ENCODE measurements at regions not wholly inside any gene's neighbourhood (a gene's known extent, or its start where the extent isn't known, plus 50 kb on each side); places are given as distances from the start of the nearest gene placed in this dataset.
A peak's percentile ranks its signal among the peaks of the same experiment; 100 is the strongest.
"Not testable (repeated sequence)": the region's sequence is repeated elsewhere in the genome, so short reads cannot be mapped to it uniquely, and the experiment has no call there.

- DNase-seq = no peak
These were observed 309.7 kb upstream of the RBMS3 start for GRCh38 chr3:28971156-28971555.

DNA sequence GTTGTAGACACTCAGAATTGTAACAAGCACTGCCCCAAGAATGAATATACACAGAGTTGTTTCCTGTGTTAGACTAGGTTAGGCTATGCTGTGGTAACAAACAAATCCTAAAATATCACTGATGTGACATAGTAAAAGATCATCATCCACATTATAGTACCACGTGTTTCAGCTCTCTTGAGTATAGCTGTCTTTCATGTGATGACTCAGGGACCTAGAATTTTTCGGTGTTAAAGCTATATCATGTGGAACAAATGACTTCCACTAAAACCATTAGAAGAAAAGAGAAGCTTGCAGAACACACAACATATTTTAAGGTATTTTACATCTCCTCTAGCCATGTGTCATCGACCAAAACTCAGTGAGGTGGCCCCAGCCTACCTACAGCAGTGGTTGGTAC, 307.9 kb upstream of the RBMS3 start:
- DNase-seq = no peak

DNA sequence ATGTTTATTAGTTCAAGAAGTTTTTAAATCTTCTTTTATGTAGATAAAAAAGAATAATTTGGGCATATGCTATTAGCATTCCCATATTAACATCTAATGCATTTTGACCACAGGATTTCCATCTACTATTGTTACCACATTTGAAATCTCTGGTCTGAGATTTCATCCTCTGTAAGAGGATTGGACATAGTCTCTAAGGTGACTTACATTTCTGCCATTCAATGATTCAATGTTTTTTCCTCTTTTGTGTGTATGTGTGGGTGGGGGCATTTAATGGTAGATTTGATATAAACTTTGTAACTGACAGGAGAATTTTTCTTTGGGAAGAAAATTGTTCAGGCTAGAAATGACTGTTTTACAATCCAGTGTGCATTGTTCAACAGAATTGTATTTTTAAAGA, 307.3 kb upstream of the RBMS3 start:
- DNase-seq = no peak

GRCh38 chr3:28978092-28978491, 302.8 kb upstream of the RBMS3 start:
- DNase-seq = no peak

DNA sequence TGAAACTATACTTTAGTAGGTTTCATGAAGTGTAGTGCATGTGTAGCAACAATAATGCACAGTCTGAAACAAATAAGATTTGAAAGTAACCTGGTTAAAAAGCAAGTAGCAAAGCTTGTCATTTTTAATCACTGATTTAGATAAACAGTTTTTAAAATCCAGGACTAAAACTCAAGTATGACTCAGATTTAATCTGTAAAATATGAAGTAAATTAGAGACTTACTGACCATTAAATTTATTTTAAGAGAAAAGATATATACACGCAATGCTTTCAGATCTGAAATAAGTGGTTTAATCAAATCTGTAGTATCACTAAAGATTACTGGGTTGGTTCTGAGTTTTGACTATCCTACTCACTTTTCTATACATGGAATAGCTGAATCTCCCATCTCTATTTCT, 300.7 kb upstream of the RBMS3 start:
- DNase-seq = no peak

- DNase-seq = no peak
These were observed 300.2 kb upstream of the RBMS3 start for GRCh38 chr3:28980631-28981030.

DNA sequence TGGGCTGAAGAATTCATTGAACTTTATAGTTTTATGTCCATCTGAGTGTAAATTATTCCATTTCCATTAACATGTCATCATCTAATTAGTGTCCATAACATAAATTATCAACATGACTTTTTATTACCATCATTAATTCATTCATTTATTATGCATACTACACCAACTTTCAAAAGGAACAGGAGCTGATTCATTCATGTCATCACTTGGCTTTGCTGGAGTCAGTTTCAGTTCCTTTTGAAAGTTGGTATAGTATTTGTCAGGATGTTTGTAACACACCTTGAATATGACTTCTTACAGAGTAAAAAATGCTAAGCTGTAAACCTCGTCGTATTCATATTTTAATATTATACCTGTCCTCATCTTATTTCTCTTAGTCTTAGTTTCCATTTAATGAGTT, 298.0 kb upstream of the RBMS3 start:
- no peak for DNase-seq

- DNase-seq = no peak
These were observed 293.9 kb upstream of the RBMS3 start for GRCh38 chr3:28986922-28987321.

- DNase-seq = no peak
These were observed 291.2 kb upstream of the RBMS3 start for GRCh38 chr3:28989646-28990089.

GRCh38 chr3:28994161-28994905, 286.5 kb upstream of the RBMS3 start:
- no peak for DNase-seq

DNA sequence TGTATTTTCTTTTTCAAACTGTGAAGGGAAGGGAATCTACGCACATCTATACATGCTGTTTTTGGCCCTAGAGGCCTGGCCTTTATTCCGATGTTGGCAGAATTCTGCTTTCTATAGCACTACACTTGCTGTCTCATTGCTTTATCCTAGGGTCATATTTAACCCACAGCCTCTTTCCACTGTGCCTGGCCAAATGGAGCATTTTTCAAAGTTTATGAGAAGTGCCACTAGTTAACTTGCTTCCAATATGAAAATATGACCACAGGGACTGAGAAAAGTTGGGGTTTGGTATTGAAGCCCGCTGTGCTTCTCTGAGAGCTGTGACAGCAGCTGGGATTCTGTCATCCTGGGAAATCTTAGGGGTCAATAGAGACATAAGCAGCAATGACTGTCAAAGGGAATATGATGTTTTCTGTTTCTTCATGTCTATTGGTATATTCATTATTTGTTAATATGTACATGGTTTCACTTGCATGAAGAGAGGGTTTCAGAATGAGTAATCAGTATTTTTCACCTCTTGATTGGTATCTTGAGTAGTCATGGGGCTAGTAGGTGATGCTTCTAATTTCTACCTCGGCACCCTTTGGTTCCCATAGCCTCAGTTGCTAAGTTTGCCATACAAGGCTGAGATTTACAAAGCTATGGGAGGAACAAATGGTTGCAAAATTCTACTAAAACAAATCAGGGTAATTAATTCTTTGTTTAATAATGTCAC, 275.8 kb upstream of the RBMS3 start:
- no peak for DNase-seq

DNA sequence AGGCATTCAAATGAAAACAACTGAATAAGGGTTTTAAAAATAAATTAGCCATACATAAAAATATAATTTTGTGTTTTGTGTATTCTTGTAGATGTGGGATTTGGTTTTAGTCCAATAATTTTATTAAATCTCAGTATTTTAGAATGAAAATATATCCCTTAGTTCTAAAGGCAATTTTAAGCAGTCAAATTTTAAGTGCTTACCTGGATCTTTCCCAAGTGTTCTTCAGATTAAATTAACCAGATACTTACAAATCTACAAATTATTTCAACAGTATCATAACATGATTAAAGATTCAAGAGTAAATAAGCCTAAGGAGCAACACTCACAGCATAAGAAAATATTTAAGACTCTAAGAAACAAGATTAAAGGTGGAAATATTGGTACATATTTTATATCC, 275.0 kb upstream of the RBMS3 start:
- DNase-seq = no peak

DNA sequence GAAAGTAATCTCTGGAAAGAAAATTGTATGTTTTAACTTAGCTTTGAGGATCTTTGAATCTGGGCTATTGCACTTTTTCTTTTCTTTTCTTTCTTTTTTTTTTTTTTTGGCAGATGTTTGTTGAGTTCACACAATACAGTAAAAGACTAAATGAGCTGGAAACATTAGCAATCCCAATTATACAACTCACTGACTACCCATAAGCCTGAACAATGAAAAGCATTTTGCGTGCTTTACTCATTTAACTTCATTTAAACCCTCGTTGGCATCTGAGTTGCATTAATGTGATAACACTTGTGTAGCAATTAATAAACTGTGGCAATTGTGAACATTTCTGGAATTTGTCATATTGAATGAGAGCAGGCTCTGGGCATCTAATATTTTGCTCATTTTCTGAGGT, 269.4 kb upstream of the RBMS3 start:
- no peak for DNase-seq

DNA sequence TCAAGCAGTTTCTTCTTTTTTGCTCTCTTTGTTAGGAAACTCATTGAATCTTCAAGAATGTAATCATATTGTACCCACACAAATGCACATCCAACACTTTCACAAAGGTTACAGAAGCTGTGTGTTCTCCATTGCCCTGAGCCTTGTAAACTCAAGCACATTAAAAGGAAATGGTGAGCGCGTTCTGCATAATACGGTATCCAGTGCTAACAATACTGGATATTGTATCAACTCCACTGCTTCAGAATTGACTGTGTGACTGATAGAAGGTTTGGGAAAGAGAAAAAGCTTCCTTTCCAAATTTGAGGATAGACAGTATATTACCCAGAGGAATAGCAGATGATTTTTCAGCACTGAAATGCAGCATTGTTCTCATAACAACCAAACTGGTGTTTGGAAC, 268.9 kb upstream of the RBMS3 start:
- no peak for DNase-seq

GRCh38 chr3:29022976-29023375, 257.9 kb upstream of the RBMS3 start:
- DNase-seq = no peak

- DNase-seq = no peak
These were observed 254.6 kb upstream of the RBMS3 start for GRCh38 chr3:29026286-29026685.

DNA sequence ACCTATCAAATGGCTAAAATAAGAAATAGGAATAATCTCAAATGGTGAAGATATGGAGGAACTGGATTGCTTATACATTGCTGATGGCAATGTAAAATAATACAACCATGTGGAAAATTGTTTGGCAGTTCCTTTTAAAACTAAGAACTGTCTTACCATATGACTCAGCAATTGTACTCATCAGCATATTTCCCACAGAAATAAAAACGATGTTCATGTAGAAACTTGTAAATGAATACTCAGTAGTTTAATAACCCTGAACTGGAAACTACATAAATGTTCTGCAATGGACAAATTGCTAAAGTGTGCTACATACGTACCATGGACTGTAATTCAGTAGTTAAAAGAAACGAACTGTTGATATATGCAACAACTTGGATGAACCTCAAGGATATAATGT, 253.9 kb upstream of the RBMS3 start:
- DNase-seq = no peak

DNA sequence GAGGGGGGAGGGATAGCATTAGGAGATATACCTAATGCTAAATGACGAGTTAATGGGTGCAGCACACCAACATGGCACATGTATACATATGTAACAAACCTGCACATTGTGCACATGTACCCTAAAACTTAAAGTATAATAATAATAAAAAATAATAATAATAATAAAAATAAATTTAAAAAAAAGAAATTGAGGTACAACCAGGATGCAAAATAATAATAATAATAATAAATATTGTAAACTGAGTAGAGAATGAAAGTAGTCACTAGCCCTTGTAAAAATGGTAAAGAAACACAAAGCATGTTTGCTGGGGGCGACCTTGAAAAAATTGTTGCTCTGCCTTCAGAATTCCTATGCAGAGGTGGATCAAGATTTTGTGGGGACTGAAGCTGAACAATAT, 249.7 kb upstream of the RBMS3 start:
- not testable (repeated sequence) for DNase-seq

DNA sequence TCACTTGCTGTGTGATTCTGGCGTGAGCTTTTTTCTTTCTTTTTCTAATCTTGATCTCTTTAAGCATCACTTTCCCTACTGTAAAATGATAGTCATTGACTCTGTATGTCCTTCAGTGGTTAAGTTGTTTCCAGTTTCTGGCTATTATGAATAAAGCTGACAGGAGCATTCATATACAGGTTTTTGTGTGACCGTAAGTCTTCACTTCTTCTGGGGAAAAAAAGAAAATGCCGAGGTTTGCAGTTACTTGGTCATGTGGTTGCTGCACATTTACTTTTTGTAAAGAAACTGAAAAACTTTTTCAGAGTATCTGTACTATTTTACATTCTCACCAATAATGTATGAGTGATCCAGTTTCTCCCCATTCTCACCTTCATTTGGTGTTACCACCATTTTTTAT, 247.4 kb upstream of the RBMS3 start:
- DNase-seq = no peak

- no peak for DNase-seq
These were observed 230.7 kb upstream of the RBMS3 start for GRCh38 chr3:29050155-29050554.

GRCh38 chr3:29057326-29057725, 223.5 kb upstream of the RBMS3 start:
- no peak for DNase-seq

DNA sequence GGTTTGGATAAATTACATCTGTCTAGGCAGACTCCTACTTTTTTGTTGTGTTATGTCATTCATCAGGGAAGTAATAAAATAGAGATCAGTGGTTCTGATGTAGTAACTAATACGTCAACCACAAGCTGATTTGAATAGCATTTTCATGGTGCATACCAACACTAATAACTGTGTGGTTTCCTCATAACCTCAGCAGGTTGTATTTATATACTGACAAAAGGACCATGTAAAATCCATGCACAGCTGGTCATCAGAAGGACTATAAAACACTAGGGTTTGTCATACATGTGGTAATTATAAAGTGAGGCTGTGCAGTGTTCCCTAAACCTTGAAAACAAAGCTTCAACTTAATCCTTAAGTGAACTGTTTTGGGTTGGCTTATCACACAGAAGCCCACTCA, 216.8 kb upstream of the RBMS3 start:
- DNase-seq = no peak

DNA sequence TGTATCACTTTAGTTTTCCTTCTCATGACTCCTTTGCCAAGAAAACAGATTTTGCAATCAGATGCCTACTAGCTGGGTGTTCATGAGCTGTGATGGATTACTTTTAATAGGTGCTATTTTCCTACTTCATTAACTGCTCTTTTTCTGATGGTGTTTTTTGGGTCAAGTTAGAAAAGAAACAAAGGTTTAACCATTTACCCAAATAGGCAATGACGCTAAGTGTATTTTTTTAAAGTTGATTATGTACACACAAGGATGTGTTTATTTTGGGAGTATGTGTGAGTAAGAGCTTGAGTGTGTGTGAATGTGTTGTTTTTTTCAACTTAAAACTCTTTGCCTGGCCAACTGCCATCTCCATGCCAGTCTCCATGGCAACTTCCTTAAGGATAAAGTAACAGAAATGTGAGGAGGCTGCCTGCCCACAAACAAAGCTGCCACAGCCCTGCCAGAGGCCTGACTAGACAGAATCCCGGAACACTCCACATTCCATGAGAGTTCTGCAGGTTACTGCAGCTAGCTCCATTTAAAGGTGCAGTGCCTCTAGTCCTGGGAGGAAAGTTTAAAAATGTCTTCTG, 215.6 kb upstream of the RBMS3 start:
- DNase-seq = peak; percentile 7

DNA sequence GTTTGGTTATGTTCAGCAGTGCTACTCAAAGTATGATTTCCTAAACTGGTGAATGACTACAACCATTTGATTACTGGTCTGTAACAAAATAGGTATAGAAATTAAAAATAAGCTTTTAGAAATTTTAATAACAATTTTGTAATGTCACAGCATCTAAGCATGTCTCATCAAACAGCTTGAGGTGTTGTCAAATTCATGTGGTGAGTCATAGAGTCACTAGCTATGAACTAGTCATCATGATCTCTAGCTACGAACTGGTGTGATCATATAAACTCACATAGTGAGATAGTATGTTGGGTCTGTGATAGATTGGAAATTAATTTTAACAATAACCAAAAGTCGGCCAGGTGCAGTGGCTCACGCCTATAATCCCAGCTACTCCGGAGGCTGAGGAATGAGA, 213.9 kb upstream of the RBMS3 start:
- DNase-seq = no peak

Measured in NCI-H187 treated with DMSO at 0.1 percent for 48 hours (cell line).